Activated CD4-positive, alpha-beta T cell treated with anti-CD3 and anti-CD28 coated beads, Interleukin-2, amount 50 U/mL, for 1 hour (primary cell): ENCODE measurements at regions not wholly inside any gene's neighbourhood (a gene's known extent, or its start where the extent isn't known, plus 50 kb on each side); places are given as distances from the start of the nearest gene placed in this dataset.

Source experiments
- DNase-seq: peaks from one replicate; pipeline ENCODE4 v3.0.0-alpha.2; 2020

GRCh38 chr9:95755421-95755730, 120.1 kb upstream of the ERCC6L2 start:
- no peak for DNase-seq

- no peak for DNase-seq
These were observed 120.7 kb upstream of the ERCC6L2 start for GRCh38 chr9:95754533-95755420.

GRCh38 chr9:95753762-95754465, 121.6 kb upstream of the ERCC6L2 start:
- DNase-seq: no peak

- no peak for DNase-seq
These were observed 123.3 kb upstream of the ERCC6L2 start for GRCh38 chr9:95752129-95752731.

GRCh38 chr9:95751520-95751790, 124.0 kb upstream of the ERCC6L2 start:
- DNase-seq: no peak

- no peak for DNase-seq
These were observed 124.6 kb upstream of the ERCC6L2 start for GRCh38 chr9:95750725-95751519.

- DNase-seq: no peak
These were observed 126.0 kb upstream of the ERCC6L2 start for GRCh38 chr9:95749493-95749892.

GRCh38 chr9:95746408-95747180, 128.9 kb upstream of the ERCC6L2 start:
- no peak for DNase-seq

GRCh38 chr9:95742821-95743220, 132.7 kb upstream of the ERCC6L2 start:
- no peak for DNase-seq

GRCh38 chr9:95741631-95742030, 133.9 kb upstream of the ERCC6L2 start:
- no peak for DNase-seq

GRCh38 chr9:95740217-95741004, 135.1 kb upstream of the ERCC6L2 start:
- DNase-seq: no peak

GRCh38 chr9:95738438-95738837, 137.1 kb upstream of the ERCC6L2 start:
- DNase-seq: no peak

- no peak for DNase-seq
These were observed 138.5 kb upstream of the ERCC6L2 start for GRCh38 chr9:95736891-95737522.

GRCh38 chr9:95736370-95736769, 139.1 kb upstream of the ERCC6L2 start:
- no peak for DNase-seq

- no peak for DNase-seq
These were observed 139.8 kb upstream of the ERCC6L2 start for GRCh38 chr9:95735701-95736100.

- DNase-seq: no peak
These were observed 141.5 kb upstream of the ERCC6L2 start for GRCh38 chr9:95733741-95734666.

GRCh38 chr9:95732802-95733688, 142.4 kb upstream of the ERCC6L2 start:
- DNase-seq: no peak

GRCh38 chr9:95731876-95732275, 143.6 kb upstream of the ERCC6L2 start:
- DNase-seq: no peak
